ENCODE measurements at regions not wholly inside any gene's neighbourhood (a gene's known extent, or its start where the extent isn't known, plus 50 kb on each side); places are given as distances from the start of the nearest gene placed in this dataset.

GRCh38 chr7:94333810-94334209 lies 60.9 kb upstream of the COL1A2 start:
- no peaks in the 10 kb centered on the region for H3K9me3 ChIP-seq
- no peak for TF ChIP-seq POLR2A (IDR thresholded peaks at IDR 0.05)
- no peak for TF ChIP-seq CTCF (IDR thresholded peaks at IDR 0.05)
- H3K27me3 ChIP-seq: no peaks in the 10 kb centered on the region
- H3K36me3 ChIP-seq (ENCODE audit: low read depth, missing control alignments): no peaks in the 10 kb centered on the region
- no peak for DNase-seq
- peaks cover 8% of the 10 kb centered on the region for H3K4me1 ChIP-seq
- no peak overlapping the region for H3K4me3 ChIP-seq
- H3K27ac ChIP-seq: no peak overlapping the region
- intact Hi-C loops (cut with DNase I; ENCODE audit: low total_unique reads): no loop called here

- H3K9me3 ChIP-seq: no peaks in the 10 kb centered on the region
- 83 to 88% methylated on average over 1 of the region's 1 CpG for WGBS, 2 donors
- H3K4me3 ChIP-seq: no peak overlapping the region
- H3K27ac ChIP-seq: peak overlapping the region; percentile 13 to 37
- no peaks in the 10 kb centered on the region for H3K36me3 ChIP-seq (ENCODE audit: low read depth, missing control alignments)
- no peak for TF ChIP-seq CTCF (IDR thresholded peaks at IDR 0.05)
- TF ChIP-seq POLR2A (IDR thresholded peaks at IDR 0.05): no peak
- H3K27me3 ChIP-seq: no peaks in the 10 kb centered on the region
- no peak for DNase-seq
- intact Hi-C loops (cut with DNase I; ENCODE audit: low total_unique reads): no loop called here
- peaks cover 8% of the 10 kb centered on the region for H3K4me1 ChIP-seq
Measured at GRCh38 chr7:94335586-94335985, 59.1 kb upstream of the COL1A2 start.

- TF ChIP-seq CTCF (IDR thresholded peaks at IDR 0.05): no peak
- TF ChIP-seq POLR2A (IDR thresholded peaks at IDR 0.05): no peak
- Histone ChIP-seq H3K4me1 (peaks cover 8% of the 10 kb centered on the region), H3K4me3 (no peak overlapping the region), H3K27ac (peak overlapping the region; percentile 13 to 37), H3K9me3 (no peaks in the 10 kb centered on the region), H3K27me3 (no peaks in the 10 kb centered on the region), H3K36me3 (ENCODE audit: low read depth, missing control alignments) (no peaks in the 10 kb centered on the region)
- intact Hi-C loops (cut with DNase I; ENCODE audit: low total_unique reads): no loop called here
- 70 to 77% methylated on average over 2 of the region's 2 CpGs for WGBS, 2 donors
- DNase-seq: no peak
Measured at GRCh38 chr7:94336009-94336408, 58.7 kb upstream of the COL1A2 start.

- Histone ChIP-seq H3K4me3 (no peak overlapping the region), H3K9me3 (no peaks in the 10 kb centered on the region), H3K4me1 (peaks cover 8% of the 10 kb centered on the region), H3K27me3 (no peaks in the 10 kb centered on the region), H3K36me3 (ENCODE audit: low read depth, missing control alignments) (no peaks in the 10 kb centered on the region), H3K27ac (no peak overlapping the region)
- TF ChIP-seq POLR2A (IDR thresholded peaks at IDR 0.05) (no peak), CTCF (IDR thresholded peaks at IDR 0.05) (no peak)
- intact Hi-C loops (cut with DNase I; ENCODE audit: low total_unique reads): no loop called here
- 65 to 69% methylated on average over 2 of the region's 2 CpGs for WGBS, 2 donors
- no peak for DNase-seq
Measured at GRCh38 chr7:94338921-94339371, 55.7 kb upstream of the COL1A2 start.

- H3K27me3 ChIP-seq: no peaks in the 10 kb centered on the region
- H3K4me1 ChIP-seq: no peaks in the 10 kb centered on the region
- WGBS, 2 donors: 92 to 98% methylated on average over 1 of the region's 1 CpG
- intact Hi-C loops (cut with DNase I; ENCODE audit: low total_unique reads): no loop called here
- H3K27ac ChIP-seq: no peak overlapping the region
- no peak for DNase-seq
- H3K9me3 ChIP-seq: no peaks in the 10 kb centered on the region
- TF ChIP-seq CTCF (IDR thresholded peaks at IDR 0.05) (no peak), POLR2A (IDR thresholded peaks at IDR 0.05) (no peak)
- no peak overlapping the region for H3K4me3 ChIP-seq
- no peaks in the 10 kb centered on the region for H3K36me3 ChIP-seq (ENCODE audit: low read depth, missing control alignments)
Measured at GRCh38 chr7:94344826-94345225, 49.9 kb upstream of the COL1A2 start.

All from testis (tissue), 2 donors.